DMS 273 (cell line): ENCODE measurements at regions not wholly inside any gene's neighbourhood (a gene's known extent, or its start where the extent isn't known, plus 50 kb on each side); places are given as distances from the start of the nearest gene placed in this dataset.
A peak's percentile ranks its signal among the peaks of the same experiment; 100 is the strongest.
"Not testable (repeated sequence)": the region's sequence is repeated elsewhere in the genome, so short reads cannot be mapped to it uniquely, and the experiment has no call there.

Experiments used
- DNase-seq: peaks from one replicate; lab custom pipeline; 2025; ENCODE audit not compliant: unreplicated experiment; lab: John Stamatoyannopoulos, UW

DNA sequence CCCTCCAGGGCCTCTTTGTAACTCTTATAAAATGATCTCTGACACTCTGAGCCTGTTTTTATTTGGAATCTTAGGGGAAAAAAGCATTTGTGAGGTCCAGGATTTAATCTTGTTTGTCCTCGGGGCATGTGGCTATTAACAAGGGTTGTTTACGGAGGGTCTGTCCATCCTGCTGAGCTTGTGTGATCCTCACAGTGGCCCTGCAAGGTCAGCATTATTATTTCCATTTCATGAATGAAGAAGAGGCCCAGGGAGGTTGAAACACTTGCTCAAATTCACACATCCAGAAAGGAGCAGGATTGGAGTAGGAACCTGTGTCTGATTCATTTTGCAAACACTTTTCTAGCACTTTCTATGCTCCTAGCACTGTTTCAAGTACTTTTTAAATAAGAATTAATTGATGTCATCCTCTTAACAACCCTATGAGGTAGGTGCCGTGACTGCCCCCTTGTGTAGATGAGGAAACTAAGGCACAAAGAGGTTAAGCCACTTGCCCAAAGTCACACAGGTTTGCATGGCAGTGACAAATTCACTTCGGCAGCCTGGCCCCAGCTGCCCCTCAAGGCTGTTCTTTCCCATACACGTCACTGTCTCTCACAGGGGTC lies 178.9 kb downstream of the MIS18A start:
- peak; percentile 47 for DNase-seq

DNA sequence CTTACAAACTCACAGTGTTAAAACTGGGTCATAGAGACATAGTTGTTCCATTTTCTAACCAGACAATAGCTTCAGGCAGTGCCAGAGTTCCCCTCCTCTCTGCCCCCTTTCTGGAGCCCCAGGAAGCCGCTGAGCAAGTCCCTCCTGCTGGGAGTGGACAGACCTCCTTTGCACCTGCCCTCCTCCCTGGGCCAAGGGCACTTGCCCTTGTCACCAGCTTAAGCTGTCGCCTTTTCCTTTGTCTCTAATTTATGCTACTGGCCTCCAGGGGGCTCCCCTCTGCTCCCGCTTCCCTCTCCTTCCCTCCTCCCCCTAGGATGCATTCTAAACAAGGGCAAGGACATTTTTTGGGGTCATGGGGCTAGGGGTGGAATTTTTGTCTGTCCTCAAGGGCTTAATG lies 182.4 kb downstream of the MIS18A start:
- DNase-seq, result peak; percentile 59

DNA sequence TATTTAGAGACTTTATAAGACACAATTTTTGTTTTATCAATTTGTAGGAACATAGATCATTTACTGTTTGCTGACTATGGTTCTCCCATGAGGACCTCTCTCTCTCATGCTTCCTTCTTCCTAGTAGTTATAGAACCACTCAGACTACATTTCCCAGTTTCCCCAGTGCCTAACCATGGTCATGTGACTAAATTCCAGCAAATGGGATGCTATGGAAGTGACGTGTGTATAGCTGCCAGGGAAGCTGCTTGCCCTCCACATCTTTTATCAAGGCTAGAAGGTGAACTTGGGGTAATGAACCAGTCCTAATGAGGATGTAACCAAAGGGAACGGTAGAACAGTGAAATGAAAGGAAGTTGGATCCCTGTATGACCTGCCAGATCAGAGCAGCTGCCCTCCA lies 184.0 kb downstream of the MIS18A start:
- peak; percentile 54 for DNase-seq

DNA sequence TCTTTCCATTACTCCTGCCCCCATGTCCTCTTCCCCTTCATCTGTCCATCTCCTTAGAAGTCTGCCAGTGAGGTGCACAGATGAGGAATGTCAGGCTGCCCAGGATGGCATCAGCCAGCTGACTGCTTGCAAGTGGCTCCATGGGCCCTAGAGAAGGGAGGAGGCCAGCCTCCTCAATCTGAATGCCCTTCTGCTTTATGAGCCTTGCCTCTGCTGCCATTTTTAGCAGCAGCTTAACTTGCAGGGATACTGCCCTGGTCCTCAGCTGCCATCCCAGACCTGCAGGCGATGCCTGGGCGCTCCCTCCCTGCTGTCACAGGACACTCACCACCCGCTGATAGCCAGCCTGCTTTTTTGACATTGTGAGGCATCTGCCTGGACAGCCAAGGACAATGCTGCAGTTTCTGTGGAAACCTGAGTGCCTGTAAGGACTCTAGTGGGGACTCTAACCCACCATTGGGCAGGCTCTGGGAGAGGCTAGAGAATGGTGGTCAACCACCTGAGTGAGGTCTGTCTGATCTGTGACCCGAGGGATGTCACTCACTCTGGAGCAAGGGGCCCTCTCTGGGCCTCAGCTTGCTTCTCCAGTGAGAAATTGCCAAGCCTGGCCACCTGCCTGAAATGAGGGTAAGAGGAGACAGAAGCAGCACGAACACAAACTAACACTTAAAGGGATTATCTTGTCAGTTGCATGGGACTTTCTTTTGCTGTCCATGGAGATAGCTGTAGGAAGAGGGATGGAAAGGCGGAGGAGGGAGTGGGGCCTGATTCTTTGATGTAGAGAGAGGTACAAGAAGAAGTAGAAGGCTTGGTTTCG lies 185.0 kb downstream of the MIS18A start:
- no peak for DNase-seq

DNA sequence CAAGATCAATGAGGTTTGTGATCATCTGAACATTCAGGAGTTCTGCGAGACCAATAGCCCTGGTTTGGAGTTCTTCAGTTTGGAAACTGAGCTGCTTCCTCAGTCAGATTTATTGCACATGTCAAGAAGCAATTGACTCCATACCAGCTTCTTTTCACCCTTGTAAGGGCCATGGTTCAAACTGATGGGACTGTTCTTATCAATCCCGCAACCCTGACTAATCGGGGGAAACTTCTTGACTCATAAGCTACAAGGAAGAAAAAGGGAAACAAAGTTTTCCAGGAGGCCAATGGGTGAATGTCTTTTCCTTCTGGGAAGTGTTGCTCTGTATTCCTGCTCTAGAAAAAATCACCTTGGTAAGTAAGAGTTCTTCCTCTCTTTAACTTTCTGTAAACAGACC lies 187.9 kb downstream of the MIS18A start:
- no peak for DNase-seq

DNA sequence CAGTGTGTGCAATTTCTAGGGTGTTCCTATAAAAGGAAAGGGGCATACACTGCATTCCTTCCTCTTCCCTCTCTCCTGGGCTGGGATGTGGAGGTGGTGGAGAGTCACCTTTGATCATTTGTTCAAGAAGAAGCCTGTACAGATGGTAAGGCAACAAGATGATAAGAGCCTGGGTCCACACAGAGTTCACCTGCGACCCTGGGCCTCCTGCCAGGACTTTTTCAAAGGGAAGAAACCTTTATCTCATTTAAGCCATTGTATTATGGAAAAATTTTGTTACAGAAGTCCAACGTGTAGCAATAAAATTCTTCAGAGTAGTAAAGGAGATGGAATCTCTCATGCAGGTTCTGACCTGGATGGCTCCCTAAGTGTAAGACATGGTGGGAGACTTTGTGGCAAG lies 189.1 kb downstream of the MIS18A start:
- DNase-seq, result peak; percentile 13

DNA sequence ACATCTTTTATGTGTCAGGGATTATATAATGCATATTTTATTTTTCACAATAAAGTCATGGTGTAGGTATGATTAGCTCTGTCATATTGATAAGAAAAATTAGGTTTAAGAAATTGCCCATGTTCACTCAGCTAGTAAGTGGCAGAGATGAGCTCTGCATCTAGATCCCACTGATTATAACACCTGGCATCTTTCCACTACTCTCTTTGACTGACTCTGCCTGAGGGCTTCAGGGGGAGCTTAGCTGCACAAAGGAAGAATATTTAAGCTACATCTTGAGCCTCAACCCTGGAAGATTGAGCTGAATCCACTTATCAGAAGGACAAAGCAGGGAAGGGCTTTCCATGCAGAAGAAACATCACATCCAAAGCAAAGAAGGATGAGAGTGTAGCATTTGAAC lies 190.4 kb downstream of the MIS18A start:
- no peak for DNase-seq

DNA sequence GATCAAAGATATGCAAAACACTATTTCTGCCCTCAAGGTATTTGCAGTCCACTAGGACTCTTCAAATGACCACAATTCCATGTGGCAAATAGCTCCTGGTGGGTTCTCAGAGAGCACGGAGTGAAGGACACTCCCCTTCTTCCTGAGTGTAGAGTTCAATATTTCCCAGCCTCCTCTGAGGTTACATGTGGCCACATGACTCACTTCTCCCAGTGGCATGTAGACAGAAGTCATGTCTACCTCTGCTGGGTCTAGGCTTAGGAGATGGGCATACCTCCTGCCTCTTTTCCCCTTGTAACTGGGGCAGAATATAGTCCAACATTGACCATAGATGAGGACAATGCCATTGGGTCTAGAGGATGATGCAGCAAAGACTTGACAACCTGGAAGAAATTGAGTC lies 191.4 kb downstream of the MIS18A start:
- DNase-seq, result no peak

DNA sequence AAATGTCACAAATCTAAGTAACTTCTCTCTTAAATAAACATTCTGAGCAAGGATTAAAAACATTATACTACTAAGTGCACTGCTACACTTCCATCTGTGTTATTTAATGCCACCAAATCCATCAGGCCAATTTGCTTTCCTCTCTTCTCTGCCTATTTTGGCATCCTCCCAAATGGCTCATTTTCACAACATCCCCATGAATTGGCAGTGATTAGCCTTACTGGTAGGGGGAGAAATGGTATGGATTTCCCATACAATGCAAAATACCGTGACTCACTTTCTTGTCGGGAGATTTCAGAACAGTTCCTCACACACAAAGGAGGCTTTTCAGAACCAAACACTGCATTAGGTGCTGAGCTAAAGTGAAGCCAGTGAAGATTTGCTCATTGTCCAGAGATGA lies 195.7 kb downstream of the MIS18A start:
- peak; percentile 73 for DNase-seq

DNA sequence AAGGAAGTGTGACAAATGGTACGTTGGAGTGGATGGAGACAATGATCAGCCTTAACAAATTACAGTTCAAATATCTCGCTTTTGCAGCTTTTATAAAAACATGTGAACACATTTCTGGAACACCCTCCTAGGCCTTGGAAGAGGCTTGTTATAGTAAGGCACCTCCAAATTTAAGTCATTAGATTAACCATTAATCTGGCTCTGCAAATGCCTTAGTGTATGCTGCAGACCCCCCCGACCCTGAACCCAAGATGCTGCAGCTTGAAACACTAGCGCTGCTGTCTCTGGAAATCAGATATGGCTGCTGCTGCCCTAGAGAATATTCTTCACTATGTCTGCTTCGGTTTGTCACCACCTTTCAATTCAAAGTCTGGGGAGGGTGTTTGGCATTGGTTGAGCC lies 196.4 kb downstream of the MIS18A start:
- no peak for DNase-seq

DNA sequence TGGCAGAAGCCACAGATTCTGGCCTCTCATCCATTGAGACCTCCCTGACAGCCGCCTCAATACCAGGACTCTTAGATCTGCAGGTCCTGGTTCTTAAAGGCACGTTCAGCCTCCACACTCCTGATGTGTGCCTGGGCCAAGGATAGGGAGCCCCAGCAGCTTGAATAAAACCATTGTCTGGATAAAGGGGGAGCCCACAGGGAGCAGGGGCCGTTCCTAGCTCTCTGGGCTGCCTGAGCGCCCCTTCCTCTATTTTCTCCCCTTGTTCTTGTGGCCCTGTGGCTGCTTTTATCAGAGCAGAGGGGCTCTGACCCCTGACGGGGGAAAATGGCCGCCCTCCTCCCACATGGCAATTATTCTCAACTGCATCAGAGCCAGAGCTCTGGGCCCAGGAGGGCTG lies 200.8 kb downstream of the HUNK start:
- no peak for DNase-seq

DNA sequence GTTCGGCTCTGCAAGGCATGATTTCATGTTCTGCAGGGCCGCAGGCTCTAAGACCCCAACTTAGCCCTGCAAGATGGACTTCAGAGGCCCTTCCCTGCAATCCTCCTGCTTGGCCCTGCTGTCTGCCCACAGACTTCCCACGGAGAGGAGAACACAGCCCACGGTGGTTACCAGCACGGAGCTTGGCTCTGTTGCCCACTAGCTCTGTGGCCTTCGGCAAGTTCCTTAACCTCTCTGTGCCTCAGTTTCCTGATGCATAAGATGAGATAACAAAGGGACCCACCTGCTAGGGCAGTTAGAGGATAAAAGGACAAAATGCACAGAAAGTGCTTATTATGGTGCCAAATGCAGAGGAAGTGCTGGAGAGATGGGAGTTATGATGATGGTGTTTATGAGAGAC lies 200.4 kb downstream of the HUNK start:
- no peak for DNase-seq

DNA sequence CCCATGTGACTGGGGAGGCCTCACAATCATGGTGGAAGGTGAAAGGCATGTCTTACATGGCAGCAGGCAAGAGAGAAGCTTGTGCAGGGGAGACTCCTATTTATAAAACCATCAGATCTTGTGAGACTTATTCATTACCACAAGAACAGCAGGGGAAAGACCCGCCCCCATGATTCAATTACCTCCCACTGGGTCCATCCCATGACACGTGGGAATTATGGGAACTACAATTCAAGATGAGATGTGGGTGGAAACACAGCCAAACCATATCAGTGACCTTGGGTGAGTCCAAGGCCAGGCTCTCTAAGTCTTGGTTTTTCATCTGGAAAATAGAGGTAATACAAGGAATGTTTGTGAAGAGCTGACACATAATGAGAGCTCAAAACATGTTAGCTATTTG lies 198.8 kb downstream of the HUNK start:
- not testable (repeated sequence) for DNase-seq

DNA sequence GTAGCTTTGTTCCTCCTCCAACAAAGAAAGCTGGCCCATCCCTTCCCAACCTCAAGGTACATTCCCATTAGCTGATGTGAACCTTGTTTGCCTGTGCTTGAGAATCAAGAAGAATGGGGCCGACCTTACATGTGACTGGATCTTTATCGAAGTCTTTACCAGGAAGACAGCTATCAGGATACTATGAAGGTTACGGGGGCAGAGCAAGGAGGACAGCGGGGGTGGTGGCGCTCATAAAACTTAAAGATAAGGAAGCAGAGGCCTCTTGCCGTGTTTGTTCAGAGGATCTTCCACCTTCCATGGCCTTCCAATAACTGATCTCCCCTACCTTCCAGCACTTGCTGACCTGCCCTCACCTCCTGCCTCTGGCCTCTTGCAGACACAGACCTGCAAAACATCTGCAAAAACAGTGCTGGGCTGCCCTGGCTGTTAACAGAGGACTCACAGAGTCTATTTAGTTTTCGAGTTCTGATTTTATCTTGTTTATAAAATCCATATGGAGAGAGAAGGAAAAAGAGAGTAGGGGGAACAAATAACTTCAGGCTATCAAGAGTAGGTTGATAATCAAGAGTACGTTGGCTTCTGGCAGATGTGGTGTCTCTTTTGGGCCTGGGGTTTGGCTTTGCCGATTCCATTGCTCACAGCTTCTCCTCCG lies 198.0 kb downstream of the HUNK start:
- no peak for DNase-seq

DNA sequence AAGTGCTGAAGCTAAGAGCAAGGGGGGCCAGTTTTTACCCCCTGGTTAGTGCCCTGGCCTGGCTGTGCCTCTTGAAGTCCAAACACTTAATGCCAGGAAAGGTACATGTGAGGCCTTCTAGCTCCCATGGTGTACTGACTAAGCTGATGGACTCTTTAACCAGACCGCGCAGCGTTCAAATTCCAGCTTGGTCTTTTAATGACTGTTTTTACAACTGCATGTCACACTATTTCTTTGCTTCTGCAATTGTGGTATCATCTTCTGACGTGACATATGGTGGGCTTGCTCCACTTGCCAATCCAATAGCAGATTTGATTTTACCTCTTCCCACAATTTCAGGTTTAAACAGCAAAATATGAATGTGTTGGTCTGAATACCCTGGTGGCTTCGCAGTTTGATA lies 197.3 kb downstream of the HUNK start:
- no peak for DNase-seq

DNA sequence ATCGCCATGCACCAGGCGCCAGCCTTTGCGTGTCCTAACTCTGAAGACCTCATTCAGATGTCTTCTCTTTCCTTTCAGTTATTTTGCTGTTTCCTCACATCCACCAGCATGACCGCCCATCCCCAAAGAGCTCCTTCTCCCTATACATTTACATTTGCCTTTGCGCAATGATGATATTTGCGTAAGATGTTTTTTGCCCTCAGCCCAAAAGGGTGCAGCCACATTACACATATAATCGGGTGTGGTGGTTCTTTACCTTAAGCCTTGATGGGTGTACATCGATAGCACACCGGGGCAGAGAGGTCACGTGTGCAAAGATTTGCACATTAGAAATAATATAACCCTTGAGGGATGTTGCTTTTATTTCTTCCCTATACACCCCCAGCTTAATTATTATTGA lies 192.8 kb downstream of the HUNK start:
- DNase-seq, result no peak

DNA sequence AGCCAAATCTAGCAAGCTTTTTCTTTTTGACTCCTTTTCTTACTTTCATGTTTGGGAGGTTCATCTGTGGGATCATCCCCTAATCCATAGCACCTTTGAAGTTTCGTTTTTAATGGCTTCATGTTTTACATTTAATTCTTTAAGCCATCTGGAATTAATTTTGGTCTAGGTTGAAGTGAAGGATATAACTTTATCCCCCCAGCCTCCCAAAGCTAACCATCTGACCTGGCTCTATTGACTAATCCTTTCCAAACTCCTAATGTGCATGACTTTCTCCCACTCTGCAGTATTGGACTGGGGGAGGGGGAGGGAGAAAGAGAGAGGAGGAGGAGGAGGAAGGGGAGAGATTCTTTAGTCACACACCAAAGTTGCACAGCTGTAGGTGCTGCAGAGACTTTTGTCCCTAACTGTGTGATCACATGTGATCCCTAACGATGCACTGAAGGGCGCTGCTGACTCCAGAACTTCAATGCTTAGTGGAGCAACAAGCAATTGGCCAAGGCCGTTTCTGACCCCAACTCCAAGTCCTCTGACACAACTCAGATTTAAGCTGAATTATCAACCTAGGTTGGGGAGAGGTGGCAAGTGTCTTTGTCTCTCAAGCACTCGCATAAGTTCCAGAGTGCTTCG lies 191.6 kb downstream of the HUNK start:
- no peak for DNase-seq

DNA sequence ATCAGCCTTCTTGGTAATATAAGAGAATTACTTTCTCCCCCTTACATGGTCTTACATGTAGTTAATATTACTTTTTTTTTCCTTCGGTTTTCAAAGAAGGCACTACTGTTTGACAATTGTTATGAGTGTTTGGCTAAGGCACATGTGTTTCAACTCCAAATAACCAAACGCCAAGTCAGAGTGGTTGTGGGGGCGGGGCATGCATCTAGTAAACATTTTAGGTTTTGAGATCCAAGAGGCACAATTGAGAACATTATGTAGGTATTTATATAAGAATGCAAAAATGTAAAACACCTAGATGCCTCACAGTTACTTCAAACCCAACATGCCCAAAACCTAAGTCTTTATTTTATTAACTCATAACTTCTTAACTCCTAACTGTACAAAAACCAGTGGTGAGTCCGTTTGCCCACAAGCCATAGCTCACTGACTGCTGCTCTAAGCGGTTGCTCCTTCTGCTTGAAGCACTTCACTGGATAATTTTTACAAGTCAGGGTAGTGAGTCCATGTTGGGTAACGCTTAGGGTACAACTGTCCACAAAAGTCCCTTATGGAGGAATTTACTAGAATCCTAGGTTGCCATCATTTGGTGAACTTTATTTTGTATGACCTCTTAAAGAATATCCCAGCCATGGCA lies 189.9 kb downstream of the HUNK start:
- DNase-seq, result no peak

DNA sequence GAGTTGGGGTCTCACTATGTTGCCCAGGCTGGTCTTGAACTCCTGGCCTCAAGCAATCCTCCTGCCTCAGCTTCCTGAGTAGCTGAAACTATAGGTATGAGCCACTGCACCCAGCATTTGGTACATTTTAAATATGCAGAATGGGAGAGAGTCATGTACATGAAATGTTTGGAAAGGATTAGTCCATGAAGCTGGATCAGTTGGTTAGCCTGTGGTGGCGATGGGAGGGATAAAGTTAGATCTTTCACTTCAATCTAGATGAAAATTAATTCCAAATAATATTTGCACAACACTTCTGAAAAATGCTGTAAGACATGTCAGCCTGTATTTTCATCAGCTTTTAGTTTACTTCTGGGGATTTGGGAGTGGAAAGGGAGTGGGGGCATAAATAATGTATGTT lies 188.9 kb downstream of the HUNK start:
- DNase-seq, result no peak

DNA sequence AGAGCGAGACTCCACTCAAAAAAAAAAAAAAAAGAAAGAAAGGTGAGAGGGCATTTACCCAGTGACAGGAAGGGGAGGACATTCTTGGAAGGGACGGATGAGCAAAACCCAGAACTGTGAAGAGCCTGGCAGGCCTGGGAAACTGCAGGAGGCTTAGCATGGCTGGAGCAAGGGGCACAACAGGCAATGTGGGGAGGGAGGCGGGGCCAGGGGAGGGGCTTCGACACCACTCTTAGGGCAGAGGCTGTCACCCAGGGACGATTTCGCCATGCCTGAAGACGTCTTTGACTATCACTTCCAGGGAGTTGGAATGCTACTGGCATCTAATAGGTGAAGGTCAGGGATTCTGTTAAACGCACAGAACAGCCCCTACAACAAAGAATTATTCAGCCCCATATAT lies 184.0 kb downstream of the HUNK start:
- no peak for DNase-seq

DNA sequence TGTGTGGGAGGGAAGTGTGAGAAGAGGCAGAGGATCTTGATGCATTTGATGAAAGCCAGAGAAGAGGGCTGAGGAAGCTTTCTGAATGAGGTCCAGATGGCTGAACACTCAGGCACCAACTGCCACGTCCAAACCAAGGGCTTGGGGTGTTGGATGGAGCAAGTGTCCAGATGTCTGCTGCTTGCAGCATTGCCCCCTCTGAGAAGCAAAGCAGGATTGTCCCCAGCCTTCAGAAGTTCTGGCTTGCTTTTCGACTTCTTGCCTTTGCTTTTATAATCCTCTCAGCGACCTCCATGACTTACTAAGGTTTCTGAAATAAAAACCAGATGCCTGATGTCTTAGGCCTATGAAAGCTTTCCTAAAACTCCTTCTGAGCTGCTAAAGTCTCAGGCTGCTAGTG lies 182.5 kb downstream of the HUNK start:
- peak; percentile 89 for DNase-seq
